ENCODE measurements at regions not wholly inside any gene's neighbourhood (a gene's known extent, or its start where the extent isn't known, plus 50 kb on each side); places are given as distances from the start of the nearest gene placed in this dataset.

GRCh38 chr6:145139140-145139850 is 596.0 kb downstream of the EPM2A start:
- TF ChIP-seq CTCF (IDR thresholded peaks at IDR 0.05) = no peak
- intact Hi-C loops (cut with DNase I; ENCODE audit: low total_unique reads) = no loop called here
- Histone ChIP-seq H3K4me1 (no peaks in the 10 kb centered on the region), H3K9me3 (no peaks in the 10 kb centered on the region), H3K4me3 (no peak overlapping the region), H3K36me3 (no peaks in the 10 kb centered on the region), H3K27me3 (no peaks in the 10 kb centered on the region), H3K27ac (no peak overlapping the region)
- no peak for DNase-seq

GRCh38 chr6:145139895-145140294 is 595.4 kb downstream of the EPM2A start:
- Histone ChIP-seq H3K27ac (no peak overlapping the region), H3K4me1 (no peaks in the 10 kb centered on the region), H3K4me3 (no peak overlapping the region), H3K36me3 (no peaks in the 10 kb centered on the region), H3K9me3 (no peaks in the 10 kb centered on the region), H3K27me3 (no peaks in the 10 kb centered on the region)
- no peak for TF ChIP-seq CTCF (IDR thresholded peaks at IDR 0.05)
- intact Hi-C loops (cut with DNase I; ENCODE audit: low total_unique reads) = no loop called here
- DNase-seq = no peak

GRCh38 chr6:145141572-145141971 is 593.7 kb downstream of the EPM2A start:
- no peaks in the 10 kb centered on the region for H3K27me3 ChIP-seq
- H3K9me3 ChIP-seq = no peaks in the 10 kb centered on the region
- H3K36me3 ChIP-seq = no peaks in the 10 kb centered on the region
- intact Hi-C loops (cut with DNase I; ENCODE audit: low total_unique reads) = no loop called here
- no peak overlapping the region for H3K4me3 ChIP-seq
- H3K4me1 ChIP-seq = no peaks in the 10 kb centered on the region
- TF ChIP-seq CTCF (IDR thresholded peaks at IDR 0.05) = no peak
- no peak overlapping the region for H3K27ac ChIP-seq
- no peak for DNase-seq

- no peaks in the 10 kb centered on the region for H3K4me1 ChIP-seq
- no peak for DNase-seq
- TF ChIP-seq CTCF (IDR thresholded peaks at IDR 0.05) = no peak
- H3K36me3 ChIP-seq = no peaks in the 10 kb centered on the region
- no peaks in the 10 kb centered on the region for H3K27me3 ChIP-seq
- H3K27ac ChIP-seq = no peak overlapping the region
- H3K4me3 ChIP-seq = no peak overlapping the region
- H3K9me3 ChIP-seq = no peaks in the 10 kb centered on the region
- intact Hi-C loops (cut with DNase I; ENCODE audit: low total_unique reads) = no loop called here
These were observed 592.4 kb downstream of the EPM2A start for GRCh38 chr6:145142958-145143357.

GRCh38 chr6:145143379-145143778 is 591.9 kb downstream of the EPM2A start:
- DNase-seq = no peak
- Histone ChIP-seq H3K27ac (no peak overlapping the region), H3K4me3 (no peak overlapping the region), H3K9me3 (no peaks in the 10 kb centered on the region), H3K36me3 (no peaks in the 10 kb centered on the region), H3K4me1 (no peaks in the 10 kb centered on the region), H3K27me3 (no peaks in the 10 kb centered on the region)
- TF ChIP-seq CTCF (IDR thresholded peaks at IDR 0.05) = no peak
- intact Hi-C loops (cut with DNase I; ENCODE audit: low total_unique reads) = no loop called here

- Histone ChIP-seq H3K27ac (no peak overlapping the region), H3K4me3 (no peak overlapping the region), H3K36me3 (no peaks in the 10 kb centered on the region), H3K9me3 (no peaks in the 10 kb centered on the region), H3K4me1 (no peaks in the 10 kb centered on the region), H3K27me3 (no peaks in the 10 kb centered on the region)
- no peak for DNase-seq
- intact Hi-C loops (cut with DNase I; ENCODE audit: low total_unique reads) = no loop called here
- TF ChIP-seq CTCF (IDR thresholded peaks at IDR 0.05) = no peak
These were observed 587.8 kb downstream of the EPM2A start for GRCh38 chr6:145147559-145147958.

All from tibial artery (tissue), 4 donors.